Middle frontal gyrus (tissue), 1 donor: ENCODE measurements at regions not wholly inside any gene's neighbourhood (a gene's known extent, or its start where the extent isn't known, plus 50 kb on each side); places are given as distances from the start of the nearest gene placed in this dataset.
"Not testable (repeated sequence)": the region's sequence is repeated elsewhere in the genome, so short reads cannot be mapped to it uniquely, and the experiment has no call there.

ENCODE experiments used
- DNase-seq: peaks from one replicate; pipeline ENCODE4 v3.0.0-alpha.2; 2015; ENCODE audit warnings: low spot score; ENCODE audit errors: extremely low spot score

GRCh38 chr9:27672718-27673117, 99.4 kb upstream of the C9orf72 start:
- no peak for DNase-seq

- no peak for DNase-seq
Observed at GRCh38 chr9:27673641-27674040, 100.4 kb upstream of the C9orf72 start.

- no peak for DNase-seq
Observed at GRCh38 chr9:27675354-27675753, 102.1 kb upstream of the C9orf72 start.

- DNase-seq, result no peak
Observed at GRCh38 chr9:27676827-27677226, 103.5 kb upstream of the C9orf72 start.

- no peak for DNase-seq
Observed at GRCh38 chr9:27679338-27679737, 106.1 kb upstream of the C9orf72 start.

- no peak for DNase-seq
Observed at GRCh38 chr9:27683181-27683580, 109.9 kb upstream of the C9orf72 start.

- DNase-seq, result no peak
Observed at GRCh38 chr9:27688954-27689353, 115.7 kb upstream of the C9orf72 start.

- not testable (repeated sequence) for DNase-seq
Observed at GRCh38 chr9:27690816-27691215, 117.5 kb upstream of the C9orf72 start.

GRCh38 chr9:27699621-27700020, 126.3 kb upstream of the C9orf72 start:
- DNase-seq, result no peak

GRCh38 chr9:27701016-27701415, 127.7 kb upstream of the C9orf72 start:
- DNase-seq, result no peak

GRCh38 chr9:27701587-27701986, 128.3 kb upstream of the C9orf72 start:
- no peak for DNase-seq

GRCh38 chr9:27703216-27703980, 130.1 kb upstream of the C9orf72 start:
- DNase-seq, result no peak

- DNase-seq, result no peak
Observed at GRCh38 chr9:27711241-27711640, 138.0 kb upstream of the C9orf72 start.

GRCh38 chr9:27712806-27713205, 139.5 kb upstream of the C9orf72 start:
- DNase-seq, result no peak

- no peak for DNase-seq
Observed at GRCh38 chr9:27714388-27714787, 141.1 kb upstream of the C9orf72 start.

GRCh38 chr9:27715651-27716050, 142.4 kb upstream of the C9orf72 start:
- no peak for DNase-seq

- no peak for DNase-seq
Observed at GRCh38 chr9:27717991-27718390, 144.7 kb upstream of the C9orf72 start.

GRCh38 chr9:27719711-27720110, 146.4 kb upstream of the C9orf72 start:
- no peak for DNase-seq

GRCh38 chr9:27722866-27723265, 149.6 kb upstream of the C9orf72 start:
- DNase-seq, result no peak

- peak; percentile 81 for DNase-seq
Observed at GRCh38 chr9:27726244-27727081, 153.2 kb upstream of the C9orf72 start.

GRCh38 chr9:27732494-27732893, 159.2 kb upstream of the C9orf72 start:
- DNase-seq, result no peak

GRCh38 chr9:27743490-27743889, 170.2 kb upstream of the C9orf72 start:
- DNase-seq, result no peak

GRCh38 chr9:27747450-27747849, 174.2 kb upstream of the C9orf72 start:
- DNase-seq, result no peak
